ENCODE measurements at regions not wholly inside any gene's neighbourhood (a gene's known extent, or its start where the extent isn't known, plus 50 kb on each side); places are given as distances from the start of the nearest gene placed in this dataset.
A peak's percentile ranks its signal among the peaks of the same experiment; 100 is the strongest.

- Mint-ChIP-seq H3K4me3 (ENCODE audit: unreplicated experiment) (no peak overlapping the region), H3K27me3 (ENCODE audit: unreplicated experiment) (no peaks in the 10 kb centered on the region), H3K9me3 (ENCODE audit: unreplicated experiment) (peaks cover 10% of the 10 kb centered on the region), H3K27ac (ENCODE audit: unreplicated experiment) (peak overlapping the region; percentile 89), H3K4me1 (ENCODE audit: low read depth, unreplicated experiment) (peaks cover 22% of the 10 kb centered on the region), H3K36me3 (ENCODE audit: unreplicated experiment) (peaks cover 5% of the 10 kb centered on the region)
- DNase-seq, result no peak
- TF ChIP-seq CTCF (IDR thresholded peaks at IDR 0.05; ENCODE audit: partially characterized antibody, unreplicated experiment), result no peak
Observed at GRCh38 chr3:74273091-74273490, 341.4 kb downstream of the CNTN3 start.

- TF ChIP-seq CTCF (IDR thresholded peaks at IDR 0.05; ENCODE audit: partially characterized antibody, unreplicated experiment), result no peak
- H3K36me3 Mint-ChIP-seq (ENCODE audit: unreplicated experiment), result no peaks in the 10 kb centered on the region
- no peak for DNase-seq
- peaks cover 27% of the 10 kb centered on the region for H3K4me1 Mint-ChIP-seq (ENCODE audit: low read depth, unreplicated experiment)
- H3K4me3 Mint-ChIP-seq (ENCODE audit: unreplicated experiment), result no peak overlapping the region
- H3K27me3 Mint-ChIP-seq (ENCODE audit: unreplicated experiment), result no peaks in the 10 kb centered on the region
- H3K9me3 Mint-ChIP-seq (ENCODE audit: unreplicated experiment), result peaks cover 6% of the 10 kb centered on the region
- no peak overlapping the region for H3K27ac Mint-ChIP-seq (ENCODE audit: unreplicated experiment)
Observed at GRCh38 chr3:74271541-74271940, 342.9 kb downstream of the CNTN3 start.

- Mint-ChIP-seq H3K27me3 (ENCODE audit: unreplicated experiment) (no peaks in the 10 kb centered on the region), H3K4me3 (ENCODE audit: unreplicated experiment) (no peak overlapping the region), H3K27ac (ENCODE audit: unreplicated experiment) (no peak overlapping the region), H3K36me3 (ENCODE audit: unreplicated experiment) (no peaks in the 10 kb centered on the region), H3K9me3 (ENCODE audit: unreplicated experiment) (peaks cover 6% of the 10 kb centered on the region), H3K4me1 (ENCODE audit: low read depth, unreplicated experiment) (peaks cover 30% of the 10 kb centered on the region)
- TF ChIP-seq CTCF (IDR thresholded peaks at IDR 0.05; ENCODE audit: partially characterized antibody, unreplicated experiment), result no peak
- DNase-seq, result no peak
Observed at GRCh38 chr3:74269689-74270088, 344.8 kb downstream of the CNTN3 start.

GRCh38 chr3:74268753-74269152, 345.7 kb downstream of the CNTN3 start:
- Mint-ChIP-seq H3K27me3 (ENCODE audit: unreplicated experiment) (no peaks in the 10 kb centered on the region), H3K9me3 (ENCODE audit: unreplicated experiment) (no peaks in the 10 kb centered on the region), H3K27ac (ENCODE audit: unreplicated experiment) (no peak overlapping the region), H3K36me3 (ENCODE audit: unreplicated experiment) (no peaks in the 10 kb centered on the region), H3K4me1 (ENCODE audit: low read depth, unreplicated experiment) (peaks cover 25% of the 10 kb centered on the region), H3K4me3 (ENCODE audit: unreplicated experiment) (no peak overlapping the region)
- DNase-seq, result no peak
- no peak for TF ChIP-seq CTCF (IDR thresholded peaks at IDR 0.05; ENCODE audit: partially characterized antibody, unreplicated experiment)

GRCh38 chr3:74267588-74268184, 346.8 kb downstream of the CNTN3 start:
- Mint-ChIP-seq H3K27ac (ENCODE audit: unreplicated experiment) (no peak overlapping the region), H3K4me1 (ENCODE audit: low read depth, unreplicated experiment) (peaks cover 21% of the 10 kb centered on the region), H3K4me3 (ENCODE audit: unreplicated experiment) (no peak overlapping the region), H3K36me3 (ENCODE audit: unreplicated experiment) (no peaks in the 10 kb centered on the region), H3K27me3 (ENCODE audit: unreplicated experiment) (no peaks in the 10 kb centered on the region), H3K9me3 (ENCODE audit: unreplicated experiment) (no peaks in the 10 kb centered on the region)
- DNase-seq, result no peak
- TF ChIP-seq CTCF (IDR thresholded peaks at IDR 0.05; ENCODE audit: partially characterized antibody, unreplicated experiment), result peak; percentile 90
